ENCODE measurements at regions not wholly inside any gene's neighbourhood (a gene's known extent, or its start where the extent isn't known, plus 50 kb on each side); places are given as distances from the start of the nearest gene placed in this dataset.

DNA sequence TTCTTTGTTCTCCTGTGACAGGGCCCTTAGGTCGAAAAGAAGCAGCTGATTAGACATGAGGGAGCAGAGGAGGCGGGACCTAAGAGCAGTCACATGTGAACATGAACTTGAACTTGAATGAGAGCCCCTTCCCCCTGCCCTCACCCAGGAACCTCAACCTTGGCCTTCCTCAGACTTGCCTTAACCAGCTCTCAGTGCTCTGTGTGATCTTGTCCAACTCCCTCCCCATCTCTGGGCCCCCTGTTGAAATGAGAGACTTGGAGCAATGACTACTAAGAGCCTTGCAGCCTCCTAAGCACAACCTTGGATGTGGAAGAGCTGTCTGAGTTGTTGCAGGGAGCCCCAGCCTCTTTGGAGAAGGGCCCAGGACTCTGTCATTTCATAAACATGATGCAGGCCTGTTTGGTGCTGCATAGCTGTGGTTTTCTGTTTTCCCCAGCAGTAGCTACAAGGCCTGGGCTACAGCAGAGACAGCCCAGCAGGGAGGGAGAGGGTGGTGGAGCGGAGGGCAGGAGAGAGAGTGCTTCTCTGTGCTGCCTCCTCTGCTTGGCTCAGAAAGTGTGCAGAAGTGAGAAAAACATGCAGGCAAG lies 123.9 kb upstream of the ZMIZ1 start:
- DNase-seq (ENCODE audit: low spot score) = no peak

DNA sequence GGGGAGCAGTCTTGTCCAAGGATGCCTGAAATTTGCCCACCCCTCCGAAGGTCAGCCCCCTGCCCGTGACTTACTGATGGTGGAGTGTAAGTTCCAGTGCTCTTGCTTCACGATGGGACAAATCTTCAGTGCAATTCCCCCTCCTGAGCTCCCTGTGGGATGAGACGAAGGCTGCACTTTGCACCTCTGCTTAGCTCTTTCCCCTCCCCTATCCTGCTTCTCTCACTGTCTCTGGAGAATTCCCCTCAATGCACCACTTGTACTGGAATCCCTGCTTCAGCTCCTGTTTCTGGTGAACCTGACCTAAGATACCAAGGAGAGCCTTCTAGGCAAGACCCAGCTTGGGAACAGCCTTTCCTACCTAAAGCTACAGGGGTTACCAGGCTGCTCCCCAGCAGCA lies 122.9 kb upstream of the ZMIZ1 start:
- no peak for DNase-seq (ENCODE audit: low spot score)

DNA sequence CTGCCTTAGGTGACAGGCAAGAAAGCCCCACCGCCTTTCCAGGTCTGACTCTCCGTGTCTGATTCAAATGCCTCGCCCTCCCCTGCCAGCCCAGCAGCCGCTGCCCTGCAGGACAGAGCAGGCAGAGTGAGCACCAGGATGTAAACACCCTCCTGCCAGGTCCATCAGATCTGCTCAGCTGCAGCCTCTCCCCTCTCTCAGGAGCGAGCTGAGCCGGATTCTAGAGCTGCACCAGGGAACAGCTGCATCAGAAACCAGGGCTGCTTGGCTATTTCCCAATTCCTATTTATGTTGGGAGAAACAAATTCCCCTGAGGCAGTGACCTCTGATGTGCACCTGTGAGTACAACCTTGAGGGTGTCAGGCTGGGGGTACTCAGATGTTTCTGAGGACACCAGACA lies 121.5 kb upstream of the ZMIZ1 start:
- DNase-seq (ENCODE audit: low spot score) = no peak

- no peak for DNase-seq (ENCODE audit: low spot score)
Observed at GRCh38 chr10:78947733-78948132, 121.0 kb upstream of the ZMIZ1 start.

DNA sequence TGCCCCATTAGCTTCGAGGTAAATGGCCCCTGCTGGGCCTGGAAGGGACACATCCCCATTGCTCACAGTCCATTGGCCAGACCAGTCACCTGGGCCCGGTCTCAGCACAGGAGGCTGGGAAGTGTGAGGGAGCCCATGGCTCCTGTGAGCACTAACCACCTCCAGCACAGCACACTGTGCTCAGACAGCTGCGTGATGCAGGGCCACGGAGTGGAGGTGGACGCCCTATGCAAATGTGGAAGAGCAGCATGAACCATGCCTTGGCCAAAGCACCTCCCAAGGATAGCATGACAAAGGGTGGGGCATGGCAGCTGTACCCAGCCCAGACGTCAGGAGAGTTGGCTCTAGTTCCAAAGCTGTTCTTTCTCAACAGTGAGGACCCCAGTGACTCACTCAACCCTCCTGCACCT lies 120.1 kb upstream of the ZMIZ1 start:
- DNase-seq (ENCODE audit: low spot score) = no peak

- no peak for DNase-seq (ENCODE audit: low spot score)
Observed at GRCh38 chr10:78950656-78951587, 117.8 kb upstream of the ZMIZ1 start.

DNA sequence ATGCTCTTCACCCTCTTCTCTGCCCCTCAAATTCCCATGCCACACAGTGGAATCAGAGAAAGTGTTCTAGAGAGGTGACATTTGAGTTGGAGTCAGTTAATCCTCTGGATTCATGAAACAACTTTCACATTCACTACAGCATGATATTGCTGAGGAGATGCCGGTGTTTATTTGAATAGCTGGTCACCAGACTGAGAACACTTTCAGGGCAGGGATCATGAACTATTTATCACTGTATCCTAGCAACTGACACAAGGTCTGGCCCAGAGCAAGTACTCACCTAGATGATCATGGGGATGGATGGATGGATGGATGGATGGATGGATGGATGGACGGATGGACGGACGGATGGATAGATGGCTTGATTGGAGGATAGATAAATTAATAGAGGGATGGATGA lies 116.7 kb upstream of the ZMIZ1 start:
- no peak for DNase-seq (ENCODE audit: low spot score)

DNA sequence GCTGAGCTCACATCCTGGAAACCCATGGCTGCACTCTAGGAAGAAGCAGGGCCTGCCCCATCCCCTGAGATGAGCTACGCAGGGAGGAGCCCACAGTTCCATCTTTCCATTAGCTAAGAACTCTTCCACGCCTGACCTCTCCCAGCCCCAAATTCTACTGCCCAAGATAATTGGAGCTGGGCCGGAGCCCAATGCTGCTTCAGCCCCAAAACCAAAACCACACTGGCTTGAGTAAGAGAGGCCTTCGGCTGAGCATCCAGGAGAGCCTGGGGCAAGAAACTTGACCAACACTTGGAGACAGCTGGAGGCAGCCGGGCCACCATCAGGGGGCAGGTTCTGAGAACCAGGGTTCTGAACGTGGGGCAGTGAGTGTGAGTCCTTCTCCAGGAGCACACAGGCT lies 116.1 kb upstream of the ZMIZ1 start:
- no peak for DNase-seq (ENCODE audit: low spot score)

DNA sequence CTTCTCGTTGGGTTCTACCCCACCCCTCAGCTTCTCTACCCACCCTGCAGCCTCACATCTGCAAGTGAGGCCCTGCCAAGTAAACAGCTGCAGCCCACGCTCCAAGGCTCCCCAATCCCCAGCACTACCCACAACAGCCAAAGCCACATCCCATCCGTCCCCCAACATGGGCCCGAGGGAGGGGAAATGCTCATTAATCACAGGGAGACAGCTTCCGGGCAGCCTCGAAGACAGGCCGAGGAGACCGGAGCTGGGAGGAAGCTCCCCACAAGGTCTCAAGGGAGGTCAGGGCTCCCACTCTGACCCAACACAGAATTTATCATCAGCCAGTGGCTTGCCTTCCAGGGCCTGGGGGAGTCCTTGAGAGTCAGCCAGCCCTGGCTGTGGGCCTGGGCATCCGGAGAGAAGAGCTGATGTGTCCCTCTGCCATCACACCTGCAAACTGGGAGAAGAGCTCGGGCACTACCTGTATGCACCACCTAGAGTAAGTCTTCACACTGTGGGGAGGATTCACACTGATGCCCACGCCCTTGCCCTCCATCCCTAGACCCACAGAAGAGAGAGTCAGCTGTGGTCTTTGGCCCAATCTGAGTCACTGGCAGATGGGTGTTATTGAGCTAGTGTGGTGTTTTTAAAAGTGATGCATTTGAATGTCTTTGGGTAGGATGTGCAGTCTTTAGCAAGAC lies 115.5 kb upstream of the ZMIZ1 start:
- DNase-seq (ENCODE audit: low spot score) = no peak

DNA sequence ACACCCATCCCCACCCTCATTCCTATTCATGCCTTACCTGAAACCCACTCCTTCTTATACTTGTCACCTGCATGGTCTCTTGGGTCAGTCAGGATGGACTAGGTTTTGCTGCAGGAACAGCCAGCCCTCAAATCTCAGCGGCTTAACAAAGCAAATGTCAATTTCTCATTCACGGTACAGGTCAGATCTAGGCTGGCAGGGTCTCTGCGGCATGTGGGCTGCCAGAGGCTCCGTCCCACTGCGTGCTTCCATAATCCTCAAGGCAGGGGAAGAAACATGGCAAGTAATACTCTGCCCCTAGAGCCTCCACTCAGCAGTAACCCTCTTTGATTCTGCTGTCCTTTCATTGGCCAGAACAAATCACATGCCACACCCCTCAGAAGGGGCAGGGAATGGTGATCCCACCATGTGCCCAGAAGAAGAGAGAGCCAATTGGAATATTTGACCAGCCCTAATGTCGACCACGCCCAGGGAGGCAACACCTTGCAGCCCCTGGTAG lies 114.9 kb upstream of the ZMIZ1 start:
- no peak for DNase-seq (ENCODE audit: low spot score)

GRCh38 chr10:78954689-78955088 lies 114.1 kb upstream of the ZMIZ1 start:
- no peak for DNase-seq (ENCODE audit: low spot score)

DNA sequence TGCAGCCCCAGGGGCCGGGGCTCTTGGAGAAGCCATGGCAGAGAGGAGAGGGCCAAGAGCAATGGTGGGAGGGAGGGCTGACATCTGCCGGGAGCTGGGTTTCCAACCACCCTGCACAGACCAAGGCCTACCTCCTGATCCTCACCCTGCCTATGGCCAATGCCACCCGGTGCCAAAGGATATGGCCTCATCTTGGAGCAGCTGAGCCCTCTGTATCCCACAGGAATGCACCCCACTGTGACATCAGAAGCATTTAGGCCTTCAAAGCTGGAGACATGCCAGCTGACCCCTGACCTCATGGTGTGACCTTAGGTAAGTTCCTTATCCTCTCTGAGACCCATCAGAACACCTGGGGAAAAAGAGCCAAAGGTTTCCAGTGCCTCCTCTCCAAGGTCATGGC lies 113.6 kb upstream of the ZMIZ1 start:
- DNase-seq (ENCODE audit: low spot score) = no peak

GRCh38 chr10:78956391-78956790 lies 112.4 kb upstream of the ZMIZ1 start:
- no peak for DNase-seq (ENCODE audit: low spot score)

GRCh38 chr10:78957471-78958039 lies 111.2 kb upstream of the ZMIZ1 start:
- no peak for DNase-seq (ENCODE audit: low spot score)

DNA sequence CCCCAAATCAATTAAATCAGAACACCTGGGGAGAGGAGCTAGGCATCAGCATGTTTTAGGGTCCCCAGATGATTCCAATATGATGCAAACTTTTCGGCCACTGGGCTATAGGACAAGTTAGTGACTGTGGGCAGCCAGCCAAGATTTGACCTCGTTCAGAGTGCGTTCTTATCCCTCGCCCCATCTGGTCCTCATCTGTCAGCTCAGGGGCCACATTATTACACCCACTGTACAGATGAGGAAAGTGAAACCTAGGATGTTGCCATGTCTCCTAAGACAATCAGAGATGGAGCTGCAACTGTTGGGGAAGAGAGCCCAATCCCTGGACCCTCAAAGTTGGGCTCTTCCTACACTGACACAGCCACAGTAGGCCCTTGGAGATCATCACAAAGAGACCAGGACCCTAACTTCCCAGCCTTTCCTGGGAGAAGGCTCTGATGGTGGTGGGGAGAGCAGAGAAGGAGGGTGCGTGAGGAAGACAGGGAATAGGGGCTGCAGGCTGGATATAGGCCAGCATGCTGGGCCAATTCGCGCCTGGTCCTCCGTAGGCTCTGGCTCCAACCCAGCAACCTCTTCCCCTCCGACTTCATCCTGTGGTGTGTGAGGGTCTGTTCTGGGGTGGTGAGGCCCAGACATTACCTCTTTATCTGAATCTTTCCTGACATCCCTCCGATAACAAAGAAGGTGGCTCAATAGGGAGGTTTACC lies 109.4 kb upstream of the ZMIZ1 start:
- DNase-seq (ENCODE audit: low spot score) = no peak

DNA sequence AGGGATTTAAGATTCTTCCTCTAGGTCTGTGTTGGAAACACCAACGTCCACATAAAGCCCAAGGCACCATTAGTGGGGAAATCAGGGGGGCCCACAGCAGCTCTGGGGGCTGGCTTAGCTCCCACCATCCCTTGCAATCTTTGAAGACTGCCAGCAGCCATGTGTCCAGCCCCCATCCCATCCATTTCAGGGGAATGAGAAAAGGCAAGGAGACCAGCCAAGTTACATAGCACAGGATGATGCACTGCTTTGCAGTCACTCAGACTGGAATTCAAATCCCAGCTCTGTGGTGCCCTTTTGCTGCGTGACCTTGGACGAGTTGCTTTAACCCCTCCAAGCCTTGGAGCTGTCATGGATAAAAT lies 108.9 kb upstream of the ZMIZ1 start:
- DNase-seq (ENCODE audit: low spot score) = no peak

GRCh38 chr10:78960316-78960800 lies 108.4 kb upstream of the ZMIZ1 start:
- DNase-seq (ENCODE audit: low spot score) = no peak

DNA sequence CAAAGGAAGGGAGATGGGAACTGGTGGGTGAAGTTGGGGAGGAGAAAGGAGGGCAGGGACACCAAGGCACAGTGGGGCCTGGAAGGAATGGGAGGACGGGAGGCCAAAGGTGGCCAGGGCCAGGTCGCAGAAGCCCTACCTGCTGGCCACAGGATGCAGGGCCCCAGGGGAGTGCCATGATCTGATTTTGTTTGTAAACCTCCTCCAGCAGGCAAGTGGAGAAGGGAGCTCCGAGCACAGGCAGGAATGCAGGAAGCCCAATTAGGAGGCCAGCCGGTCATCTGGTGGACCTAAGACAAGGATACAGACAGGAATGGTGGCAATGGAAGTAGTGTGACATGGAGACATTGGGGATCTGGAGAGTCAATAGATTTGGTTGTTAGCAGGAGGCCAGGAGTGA lies 107.0 kb upstream of the ZMIZ1 start:
- no peak for DNase-seq (ENCODE audit: low spot score)

GRCh38 chr10:78963074-78964034 lies 105.4 kb upstream of the ZMIZ1 start:
- DNase-seq (ENCODE audit: low spot score) = no peak

- DNase-seq (ENCODE audit: low spot score) = no peak
Observed at GRCh38 chr10:78964274-78964951, 104.4 kb upstream of the ZMIZ1 start.

All from HuH-7 (cell line).